ENCODE measurements at regions not wholly inside any gene's neighbourhood (a gene's known extent, or its start where the extent isn't known, plus 50 kb on each side); places are given as distances from the start of the nearest gene placed in this dataset.

GRCh38 chr16:72317446-72317845 lies 145.5 kb upstream of the PMFBP1 start:
- Histone ChIP-seq H4K20me1 (replicated peaks; ENCODE audit: control insufficient read depth, insufficient read depth, low read length) (no peaks in the 10 kb centered on the region), H3K9me1 (ENCODE audit: control insufficient read depth, insufficient read depth, low read length) (no peaks in the 10 kb centered on the region), H3K4me1 (replicated peaks in 1 of 2; ENCODE audit: control insufficient read depth in 2 of 2, insufficient read depth in 2 of 2, low read length in 2 of 2) (no peaks in the 10 kb centered on the region), H3K9me3 (replicated peaks; ENCODE audit: control insufficient read depth, insufficient read depth, low read depth, low read length) (no peaks in the 10 kb centered on the region), H3K9ac (ENCODE audit: insufficient read depth in 1 of 2, low read depth in 2 of 2, low read length in 2 of 2) (no peak overlapping the region), H2AFZ (ENCODE audit: low read depth, low read length) (no peak overlapping the region), H3K4me3 (no peak overlapping the region), H3K27ac (ENCODE audit: extremely low read depth, low read depth, low read length) (no peak overlapping the region), H3K79me2 (ENCODE audit: control insufficient read depth, insufficient read depth, low read length) (no peaks in the 10 kb centered on the region), H3K27me3 (ENCODE audit: control insufficient read depth in 2 of 2, insufficient read depth in 2 of 2, low read length in 2 of 2) (no peaks in the 10 kb centered on the region), H3K4me2 (ENCODE audit: insufficient read depth, low read length) (no peak overlapping the region), H3K36me3 (ENCODE audit: control insufficient read depth, insufficient read depth, low read length) (no peaks in the 10 kb centered on the region)
- DNase-seq (ENCODE audit: extremely low read depth in 1 of 4, low spot score in 3 of 4) (no peak), FAIRE-seq (no peak), ATAC-seq (no peak)
- ChIA-PET POLR2A (no interaction called here), CTCF (ENCODE audit: low intra/inter-chr PET ratio) (no interaction called here)
- 0% methylated on average over 2 of the region's 2 CpGs for WGBS (ENCODE audit: insufficient coverage, low coverage, missing lambda C conversion rate)
- intact Hi-C loops (cut with micrococcal nuclease) (no loop called here), in situ Hi-C loops (cut with MboI) (no loop called here)
- no TSS peak for BruUV-seq (replicated peaks)
- TF ChIP-seq MED1 (CRISPR knock-in tag; IDR thresholded peaks at IDR 0.05; ENCODE audit: borderline replicate concordance) = no peak

GRCh38 chr16:72313903-72314302 lies 141.9 kb upstream of the PMFBP1 start:
- CTCF ChIA-PET (ENCODE audit: low intra/inter-chr PET ratio) = no interaction called here

More at GRCh38 chr16:72313903-72314302, 141.9 kb upstream of the PMFBP1 start:
- Histone ChIP-seq H3K9me3 (replicated peaks; ENCODE audit: control insufficient read depth, insufficient read depth, low read depth, low read length) (no peaks in the 10 kb centered on the region), H3K27ac (ENCODE audit: extremely low read depth, low read depth, low read length) (no peak overlapping the region), H3K4me1 (replicated peaks in 1 of 2; ENCODE audit: control insufficient read depth in 2 of 2, insufficient read depth in 2 of 2, low read length in 2 of 2) (no peaks in the 10 kb centered on the region), H4K20me1 (replicated peaks; ENCODE audit: control insufficient read depth, insufficient read depth, low read length) (no peaks in the 10 kb centered on the region), H3K4me2 (ENCODE audit: insufficient read depth, low read length) (no peak overlapping the region), H3K4me3 (no peak overlapping the region), H3K27me3 (ENCODE audit: control insufficient read depth in 2 of 2, insufficient read depth in 2 of 2, low read length in 2 of 2) (no peaks in the 10 kb centered on the region), H3K79me2 (ENCODE audit: control insufficient read depth, insufficient read depth, low read length) (no peaks in the 10 kb centered on the region), H2AFZ (ENCODE audit: low read depth, low read length) (no peak overlapping the region), H3K9me1 (ENCODE audit: control insufficient read depth, insufficient read depth, low read length) (no peaks in the 10 kb centered on the region), H3K9ac (ENCODE audit: insufficient read depth in 1 of 2, low read depth in 2 of 2, low read length in 2 of 2) (no peak overlapping the region), H3K36me3 (ENCODE audit: control insufficient read depth, insufficient read depth, low read length) (no peaks in the 10 kb centered on the region)
- FAIRE-seq = no peak
- POLR2A ChIA-PET = no interaction called here
- in situ Hi-C loops (cut with MboI) (no loop called here), intact Hi-C loops (cut with micrococcal nuclease) (no loop called here)
- no peak for ATAC-seq
- no TSS peak for BruUV-seq (replicated peaks)
- TF ChIP-seq UBTF (IDR thresholded peaks at IDR 0.05; ENCODE audit: borderline replicate concordance in 1 of 2, low read depth in 2 of 2, low read length in 2 of 2) = no peak
- TF ChIP-seq ARID1B (IDR thresholded peaks at IDR 0.05) = no peak
- TF ChIP-seq CBX2 (IDR thresholded peaks at IDR 0.05; ENCODE audit: insufficient read depth, low read length, poor library complexity, severe bottlenecking) = no peak
- no peak for TF ChIP-seq HCFC1 (IDR thresholded peaks at IDR 0.05; ENCODE audit: low read depth, low read length)
- DNase-seq (ENCODE audit: extremely low read depth in 1 of 4, low spot score in 3 of 4) = no peak
- WGBS (ENCODE audit: insufficient coverage, low coverage, missing lambda C conversion rate) = 0% methylated on average over 2 of the region's 2 CpGs

Measured in K562 (cell line).